Endothelial cell of umbilical vein (primary cell): ENCODE measurements at regions not wholly inside any gene's neighbourhood (a gene's known extent, or its start where the extent isn't known, plus 50 kb on each side); places are given as distances from the start of the nearest gene placed in this dataset.

Experiments
- BruUV-seq: library from RNA; stranded (reverse); fragments of 400-500 nt; replicated peaks from 2 replicates; lab custom pipeline; 2021; lab: Mats Ljungman, UMichigan
- CTCF ChIA-PET: fragments of 300-600, 350-600 bp; sonication (Branson Sonifier 250); formaldehyde crosslinking; loops from one replicate; lab custom pipeline; 2021; ENCODE audit warnings: antibody characterized with exemption, inconsistent platforms; lab: Charles Lee
- POLR2A ChIA-PET: fragments of 300-600, 350-600 bp; sonication (Branson Sonifier 250); formaldehyde crosslinking; loops from one replicate; lab custom pipeline; 2021; ENCODE audit warnings: antibody characterized with exemption, inconsistent platforms; lab: Charles Lee
- DNase-seq: peaks from one replicate; pipeline ENCODE4 v3.0.0-alpha.2; 2011; ENCODE audit warnings: low read depth, low spot score
- FAIRE-seq: peaks from 2 replicates; lab custom pipeline; 2011; peaks lifted over from hg19 to GRCh38; lab: Jason Lieb, UNC
- H2AFZ ChIP-seq: 2 replicates; pipeline ENCODE4 v1.6.0; 2012; ENCODE audit warnings: low read depth, low read length, control low read depth, inconsistent platforms
- H3K27ac ChIP-seq: 2 replicates; pipeline ENCODE4 v1.5.1; 2011; ENCODE audit warnings: low read depth, mild to moderate bottlenecking, control low read depth, low read length, moderate library complexity; ENCODE audit not compliant: insufficient read depth
- H3K27me3 ChIP-seq, 2 experiments: 2 replicates each; pipeline versions ENCODE4 v1.6.0 to v1.6.1; 2011; ENCODE audit warnings: low read length in 2 of 2, mixed read lengths in 1 of 2; ENCODE audit not compliant: control insufficient read depth in 2 of 2, insufficient read depth in 2 of 2
- H3K36me3 ChIP-seq, 2 experiments: 2 replicates in 1 of 2; 3 replicates in 1 of 2; pipeline ENCODE4 v1.5.1; 2011; ENCODE audit warnings: low read length in 2 of 2, mild to moderate bottlenecking in 1 of 2, moderate library complexity in 1 of 2; ENCODE audit not compliant: control insufficient read depth in 2 of 2, insufficient read depth in 2 of 2; ENCODE audit errors: extremely low read depth in 1 of 2
- H3K4me1 ChIP-seq: 3 replicates; pipeline ENCODE4 v1.5.1; 2011; ENCODE audit warnings: mild to moderate bottlenecking, low read length; ENCODE audit not compliant: control insufficient read depth, insufficient read depth; ENCODE audit errors: extremely low read depth
- H3K4me2 ChIP-seq: 2 replicates; pipeline ENCODE4 v1.6.1; 2011; ENCODE audit warnings: low read length, control low read depth, mixed read lengths; ENCODE audit not compliant: insufficient read depth
- H3K4me3 ChIP-seq, 3 experiments: fragments of 200-600 bp in 1 of 3; sonication (generic), shearing (Covaris generic) in 1 of 3; replicated peaks in 1 of 3; 2 replicates each; pipeline ENCODE4 v1.5.1; 2011 to 2016; ENCODE audit warnings: control low read depth in 3 of 3, low read length in 3 of 3, mild to moderate bottlenecking in 2 of 3, inconsistent platforms in 1 of 3, low read depth in 1 of 3, moderate library complexity in 1 of 3; ENCODE audit not compliant: insufficient read depth in 1 of 3
- H3K79me2 ChIP-seq: 2 replicates; pipeline ENCODE4 v1.6.0; 2012; ENCODE audit warnings: low read length, inconsistent platforms; ENCODE audit not compliant: control insufficient read depth, insufficient read depth
- H3K9ac ChIP-seq: replicated peaks from 2 replicates; pipeline ENCODE3; 2011; ENCODE audit warnings: low read length, control low read depth; ENCODE audit not compliant: insufficient read depth; ENCODE audit errors: extremely low read depth
- H3K9me1 ChIP-seq: replicated peaks from 3 replicates; pipeline ENCODE4 v1.6.0; 2011; ENCODE audit warnings: mild to moderate bottlenecking, low read length; ENCODE audit not compliant: control insufficient read depth, insufficient read depth; ENCODE audit errors: extremely low read depth
- H3K9me3 ChIP-seq: replicated peaks from 2 replicates; pipeline ENCODE4 v1.5.1; 2012; ENCODE audit warnings: low read length, inconsistent platforms; ENCODE audit not compliant: control insufficient read depth, insufficient read depth
- H4K20me1 ChIP-seq: replicated peaks from 2 replicates; pipeline ENCODE3; 2011; ENCODE audit warnings: mild to moderate bottlenecking, low read length; ENCODE audit not compliant: control insufficient read depth, insufficient read depth; ENCODE audit errors: extremely low read depth
- CTCF ChIP-seq, 2 donors: IDR thresholded peaks; 1 replicate in 1 of 2; 2 replicates in 1 of 2; pipeline ENCODE4 v1.5.1; 2011; ENCODE audit warnings: low read length in 2 of 2, mild to moderate bottlenecking in 2 of 2, moderate library complexity in 2 of 2, control low read depth in 1 of 2, inconsistent platforms in 1 of 2, low read depth in 1 of 2; ENCODE audit not compliant: insufficient read depth in 1 of 2; ENCODE audit errors: extremely low read depth in 1 of 2
- EZH2 ChIP-seq: IDR thresholded peaks from 2 replicates; pipeline ENCODE4 v1.6.1; 2012; ENCODE audit warnings: borderline replicate concordance, low read depth, mild to moderate bottlenecking, moderate library complexity, low read length, inconsistent platforms; ENCODE audit not compliant: severe bottlenecking
- FOS ChIP-seq: IDR thresholded peaks from 2 replicates; pipeline ENCODE4 v1.6.1; 2011; ENCODE audit warnings: mild to moderate bottlenecking, low read length, moderate library complexity, borderline replicate concordance; ENCODE audit not compliant: insufficient read depth
- GATA2 ChIP-seq: IDR thresholded peaks from 2 replicates; pipeline ENCODE4 v1.7.0; 2011; ENCODE audit warnings: low read depth, mild to moderate bottlenecking, moderate library complexity, mixed read lengths, low read length; ENCODE audit not compliant: insufficient read length, insufficient read depth
- JUN ChIP-seq: IDR thresholded peaks from 2 replicates; pipeline ENCODE4 v1.6.1; 2011; ENCODE audit warnings: borderline replicate concordance, low read depth; ENCODE audit not compliant: insufficient read length, insufficient read depth
- MYC ChIP-seq: IDR thresholded peaks from one replicate; pipeline ENCODE4 v1.6.1; 2011; ENCODE audit warnings: mild to moderate bottlenecking, low read depth, low read length
- POLR2AphosphoS5 ChIP-seq: IDR thresholded peaks from 2 replicates; pipeline ENCODE4 v1.6.1; 2012; ENCODE audit warnings: low read depth, mild to moderate bottlenecking, control low read depth, low read length, moderate library complexity; ENCODE audit not compliant: insufficient read depth
- dilution Hi-C: fragments of 300-500 bp; cut with MboI; formaldehyde crosslinking; loops from one replicate; pipeline ENCODE4 v1.15.0; 2019; ENCODE audit warnings: low sequenced_read_pairs; ENCODE audit not compliant: extremely low pct_ligation_motif_present
- intact Hi-C: fragments of 100-400 bp; cut with micrococcal nuclease; formaldehyde crosslinking; loops from one replicate; pipeline ENCODE4 v1.10.0; 2022

- dilution Hi-C loops (no loop called here), intact Hi-C loops (no loop called here)
- DNase-seq (no peak), FAIRE-seq (no peak)
- no peaks in the 10 kb centered on the region for H3K79me2 ChIP-seq
- TF ChIP-seq POLR2AphosphoS5 = no peak
- TF ChIP-seq GATA2 = no peak
- no peak for TF ChIP-seq JUN
- no peak for TF ChIP-seq FOS
- TF ChIP-seq CTCF (IDR thresholded peaks at IDR 0.05; ENCODE audit: extremely low read depth in 1 of 2, insufficient read depth in 1 of 2, low read depth in 1 of 2, low read length in 2 of 2) = no peak
- no peak for TF ChIP-seq MYC
- TF ChIP-seq EZH2 = no peak
- H3K4me1 ChIP-seq = no peaks in the 10 kb centered on the region
- H3K4me2 ChIP-seq = no peak overlapping the region
- BruUV-seq = no TSS peak
- no peaks in the 10 kb centered on the region for H3K27me3 ChIP-seq
- no peak overlapping the region for H3K4me3 ChIP-seq
- no peaks in the 10 kb centered on the region for H3K36me3 ChIP-seq
- CTCF ChIA-PET = interaction anchor here (0.9 to 1.1 kb wide), 2 partner anchors 10 to 21 kb away, joined by 3 read pairs; no protein-coding TSS in a partner anchor
- no peaks in the 10 kb centered on the region for H3K9me3 ChIP-seq
- H3K9me1 ChIP-seq = no peaks in the 10 kb centered on the region
- no peak overlapping the region for H3K9ac ChIP-seq
- no peak overlapping the region for H3K27ac ChIP-seq
- POLR2A ChIA-PET = no interaction called here
- H4K20me1 ChIP-seq = no peaks in the 10 kb centered on the region
- no peak overlapping the region for H2AFZ ChIP-seq
These were observed 510.4 kb downstream of the PCDH7 start for GRCh38 chr4:31230594-31230993.
